ENCODE measurements at regions not wholly inside any gene's neighbourhood (a gene's known extent, or its start where the extent isn't known, plus 50 kb on each side); places are given as distances from the start of the nearest gene placed in this dataset.

DNA sequence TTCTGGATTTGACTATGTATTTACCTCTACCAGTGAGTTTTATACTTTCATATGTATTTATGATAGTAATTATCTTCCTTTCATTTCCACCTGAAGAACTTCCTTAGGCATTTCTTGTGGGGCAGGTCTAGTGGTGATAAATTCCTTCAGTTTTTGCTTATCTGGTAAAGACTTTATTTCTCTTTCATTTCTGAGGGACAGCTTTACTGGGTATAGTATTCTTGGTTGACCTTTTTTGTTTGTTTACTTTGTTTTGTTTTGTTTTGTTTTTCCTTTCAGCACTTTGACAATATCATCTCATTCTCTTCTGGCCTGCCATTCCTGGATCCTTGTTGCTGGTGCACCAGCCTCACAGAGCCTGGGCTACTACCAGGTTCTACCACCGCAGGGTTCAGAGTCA is 53.9 kb upstream of the NFKBIA start:
- H3K27ac ChIP-seq (ENCODE audit: low read depth) = no peak overlapping the region
- no peak overlapping the region for H3K4me2 ChIP-seq
- no peaks in the 10 kb centered on the region for H3K4me1 ChIP-seq (ENCODE audit: insufficient read depth)
- H3K79me2 ChIP-seq (replicated peaks; ENCODE audit: insufficient read depth) = no peaks in the 10 kb centered on the region
- Mint-ChIP-seq H3K36me3 (ENCODE audit: low read depth) (no peaks in the 10 kb centered on the region; the same call in 2 of the 3 replicates), H3K27ac (no peak overlapping the region), H3K4me3 (no peak overlapping the region), H3K9me3 (peaks cover 7% of the 10 kb centered on the region), H3K27me3 (ENCODE audit: insufficient read depth, low read depth, poor library complexity) (no peaks in the 10 kb centered on the region), H3K4me1 (no peaks in the 10 kb centered on the region)
- H4K20me1 ChIP-seq (replicated peaks; ENCODE audit: insufficient read depth) = no peaks in the 10 kb centered on the region
- TF ChIP-seq STAT1 (IDR thresholded peaks at IDR 0.05; ENCODE audit: unreplicated experiment) (no peak), ZNF114 (CRISPR knock-in tag; IDR thresholded peaks at IDR 0.05) (no peak), ZNF331 (CRISPR knock-in tag; IDR thresholded peaks at IDR 0.05; ENCODE audit: low read depth) (no peak), EZH2 (IDR thresholded peaks at IDR 0.05; ENCODE audit: low read depth, unreplicated experiment) (no peak), EZH2phosphoT487 (IDR thresholded peaks at IDR 0.05; ENCODE audit: unreplicated experiment) (no peak), CREB1 (CRISPR knock-in tag; IDR thresholded peaks at IDR 0.05; ENCODE audit: low read depth) (no peak), JUNB (IDR thresholded peaks at IDR 0.05; ENCODE audit: unreplicated experiment) (no peak), NANOG (IDR thresholded peaks at IDR 0.05; ENCODE audit: borderline replicate concordance) (no peak), POLR2AphosphoS5 (IDR thresholded peaks at IDR 0.05; ENCODE audit: low read depth) (no peak)
- TF ChIP-seq, protein P1, sequence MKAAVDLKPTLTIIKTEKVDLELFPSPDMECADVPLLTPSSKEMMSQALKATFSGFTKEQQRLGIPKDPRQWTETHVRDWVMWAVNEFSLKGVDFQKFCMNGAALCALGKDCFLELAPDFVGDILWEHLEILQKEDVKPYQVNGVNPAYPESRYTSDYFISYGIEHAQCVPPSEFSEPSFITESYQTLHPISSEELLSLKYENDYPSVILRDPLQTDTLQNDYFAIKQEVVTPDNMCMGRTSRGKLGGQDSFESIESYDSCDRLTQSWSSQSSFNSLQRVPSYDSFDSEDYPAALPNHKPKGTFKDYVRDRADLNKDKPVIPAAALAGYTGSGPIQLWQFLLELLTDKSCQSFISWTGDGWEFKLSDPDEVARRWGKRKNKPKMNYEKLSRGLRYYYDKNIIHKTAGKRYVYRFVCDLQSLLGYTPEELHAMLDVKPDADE (IDR thresholded peaks at IDR 0.05) = no peak
- TF ChIP-seq, protein P2, sequence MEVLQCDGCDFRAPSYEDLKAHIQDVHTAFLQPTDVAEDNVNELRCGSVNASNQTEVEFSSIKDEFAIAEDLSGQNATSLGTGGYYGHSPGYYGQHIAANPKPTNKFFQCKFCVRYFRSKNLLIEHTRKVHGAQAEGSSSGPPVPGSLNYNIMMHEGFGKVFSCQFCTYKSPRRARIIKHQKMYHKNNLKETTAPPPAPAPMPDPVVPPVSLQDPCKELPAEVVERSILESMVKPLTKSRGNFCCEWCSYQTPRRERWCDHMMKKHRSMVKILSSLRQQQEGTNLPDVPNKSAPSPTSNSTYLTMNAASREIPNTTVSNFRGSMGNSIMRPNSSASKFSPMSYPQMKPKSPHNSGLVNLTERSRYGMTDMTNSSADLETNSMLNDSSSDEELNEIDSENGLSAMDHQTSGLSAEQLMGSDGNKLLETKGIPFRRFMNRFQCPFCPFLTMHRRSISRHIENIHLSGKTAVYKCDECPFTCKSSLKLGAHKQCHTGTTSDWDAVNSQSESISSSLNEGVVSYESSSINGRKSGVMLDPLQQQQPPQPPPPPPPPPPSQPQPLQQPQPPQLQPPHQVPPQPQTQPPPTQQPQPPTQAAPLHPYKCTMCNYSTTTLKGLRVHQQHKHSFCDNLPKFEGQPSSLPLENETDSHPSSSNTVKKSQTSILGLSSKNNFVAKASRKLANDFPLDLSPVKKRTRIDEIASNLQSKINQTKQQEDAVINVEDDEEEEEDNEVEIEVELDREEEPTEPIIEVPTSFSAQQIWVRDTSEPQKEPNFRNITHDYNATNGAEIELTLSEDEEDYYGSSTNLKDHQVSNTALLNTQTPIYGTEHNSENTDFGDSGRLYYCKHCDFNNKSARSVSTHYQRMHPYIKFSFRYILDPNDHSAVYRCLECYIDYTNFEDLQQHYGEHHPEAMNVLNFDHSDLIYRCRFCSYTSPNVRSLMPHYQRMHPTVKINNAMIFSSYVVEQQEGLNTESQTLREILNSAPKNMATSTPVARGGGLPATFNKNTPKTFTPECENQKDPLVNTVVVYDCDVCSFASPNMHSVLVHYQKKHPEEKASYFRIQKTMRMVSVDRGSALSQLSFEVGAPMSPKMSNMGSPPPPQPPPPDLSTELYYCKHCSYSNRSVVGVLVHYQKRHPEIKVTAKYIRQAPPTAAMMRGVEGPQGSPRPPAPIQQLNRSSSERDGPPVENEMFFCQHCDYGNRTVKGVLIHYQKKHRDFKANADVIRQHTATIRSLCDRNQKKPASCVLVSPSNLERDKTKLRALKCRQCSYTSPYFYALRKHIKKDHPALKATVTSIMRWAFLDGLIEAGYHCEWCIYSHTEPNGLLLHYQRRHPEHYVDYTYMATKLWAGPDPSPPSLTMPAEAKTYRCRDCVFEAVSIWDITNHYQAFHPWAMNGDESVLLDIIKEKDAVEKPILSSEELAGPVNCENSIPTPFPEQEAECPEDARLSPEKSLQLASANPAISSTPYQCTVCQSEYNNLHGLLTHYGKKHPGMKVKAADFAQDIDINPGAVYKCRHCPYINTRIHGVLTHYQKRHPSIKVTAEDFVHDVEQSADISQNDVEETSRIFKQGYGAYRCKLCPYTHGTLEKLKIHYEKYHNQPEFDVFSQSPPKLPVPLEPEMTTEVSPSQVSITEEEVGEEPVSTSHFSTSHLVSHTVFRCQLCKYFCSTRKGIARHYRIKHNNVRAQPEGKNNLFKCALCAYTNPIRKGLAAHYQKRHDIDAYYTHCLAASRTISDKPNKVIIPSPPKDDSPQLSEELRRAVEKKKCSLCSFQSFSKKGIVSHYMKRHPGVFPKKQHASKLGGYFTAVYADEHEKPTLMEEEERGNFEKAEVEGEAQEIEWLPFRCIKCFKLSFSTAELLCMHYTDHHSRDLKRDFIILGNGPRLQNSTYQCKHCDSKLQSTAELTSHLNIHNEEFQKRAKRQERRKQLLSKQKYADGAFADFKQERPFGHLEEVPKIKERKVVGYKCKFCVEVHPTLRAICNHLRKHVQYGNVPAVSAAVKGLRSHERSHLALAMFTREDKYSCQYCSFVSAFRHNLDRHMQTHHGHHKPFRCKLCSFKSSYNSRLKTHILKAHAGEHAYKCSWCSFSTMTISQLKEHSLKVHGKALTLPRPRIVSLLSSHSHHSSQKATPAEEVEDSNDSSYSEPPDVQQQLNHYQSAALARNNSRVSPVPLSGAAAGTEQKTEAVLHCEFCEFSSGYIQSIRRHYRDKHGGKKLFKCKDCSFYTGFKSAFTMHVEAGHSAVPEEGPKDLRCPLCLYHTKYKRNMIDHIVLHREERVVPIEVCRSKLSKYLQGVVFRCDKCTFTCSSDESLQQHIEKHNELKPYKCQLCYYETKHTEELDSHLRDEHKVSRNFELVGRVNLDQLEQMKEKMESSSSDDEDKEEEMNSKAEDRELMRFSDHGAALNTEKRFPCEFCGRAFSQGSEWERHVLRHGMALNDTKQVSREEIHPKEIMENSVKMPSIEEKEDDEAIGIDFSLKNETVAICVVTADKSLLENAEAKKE (CRISPR knock-in tag; IDR thresholded peaks at IDR 0.05) = no peak
- TF ChIP-seq, protein P3, sequence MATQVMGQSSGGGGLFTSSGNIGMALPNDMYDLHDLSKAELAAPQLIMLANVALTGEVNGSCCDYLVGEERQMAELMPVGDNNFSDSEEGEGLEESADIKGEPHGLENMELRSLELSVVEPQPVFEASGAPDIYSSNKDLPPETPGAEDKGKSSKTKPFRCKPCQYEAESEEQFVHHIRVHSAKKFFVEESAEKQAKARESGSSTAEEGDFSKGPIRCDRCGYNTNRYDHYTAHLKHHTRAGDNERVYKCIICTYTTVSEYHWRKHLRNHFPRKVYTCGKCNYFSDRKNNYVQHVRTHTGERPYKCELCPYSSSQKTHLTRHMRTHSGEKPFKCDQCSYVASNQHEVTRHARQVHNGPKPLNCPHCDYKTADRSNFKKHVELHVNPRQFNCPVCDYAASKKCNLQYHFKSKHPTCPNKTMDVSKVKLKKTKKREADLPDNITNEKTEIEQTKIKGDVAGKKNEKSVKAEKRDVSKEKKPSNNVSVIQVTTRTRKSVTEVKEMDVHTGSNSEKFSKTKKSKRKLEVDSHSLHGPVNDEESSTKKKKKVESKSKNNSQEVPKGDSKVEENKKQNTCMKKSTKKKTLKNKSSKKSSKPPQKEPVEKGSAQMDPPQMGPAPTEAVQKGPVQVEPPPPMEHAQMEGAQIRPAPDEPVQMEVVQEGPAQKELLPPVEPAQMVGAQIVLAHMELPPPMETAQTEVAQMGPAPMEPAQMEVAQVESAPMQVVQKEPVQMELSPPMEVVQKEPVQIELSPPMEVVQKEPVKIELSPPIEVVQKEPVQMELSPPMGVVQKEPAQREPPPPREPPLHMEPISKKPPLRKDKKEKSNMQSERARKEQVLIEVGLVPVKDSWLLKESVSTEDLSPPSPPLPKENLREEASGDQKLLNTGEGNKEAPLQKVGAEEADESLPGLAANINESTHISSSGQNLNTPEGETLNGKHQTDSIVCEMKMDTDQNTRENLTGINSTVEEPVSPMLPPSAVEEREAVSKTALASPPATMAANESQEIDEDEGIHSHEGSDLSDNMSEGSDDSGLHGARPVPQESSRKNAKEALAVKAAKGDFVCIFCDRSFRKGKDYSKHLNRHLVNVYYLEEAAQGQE (IDR thresholded peaks at IDR 0.05; ENCODE audit: unreplicated experiment) = no peak
- H3F3A ChIP-seq (replicated peaks; ENCODE audit: low read depth) = no peaks in the 10 kb centered on the region
- no peak overlapping the region for H3K4me3 ChIP-seq
- ATAC-seq (no peak), DNase-seq (ENCODE audit: low spot score) (no peak)
- H3K36me3 ChIP-seq (ENCODE audit: insufficient read depth) = no peaks in the 10 kb centered on the region
- no peak overlapping the region for H2AFZ ChIP-seq
- H3K9me2 ChIP-seq (ENCODE audit: insufficient read depth) = no peaks in the 10 kb centered on the region
- H3K27me3 ChIP-seq (ENCODE audit: insufficient read depth) = no peaks in the 10 kb centered on the region

Data from GM23338 (cell line).